ENCODE measurements at regions not wholly inside any gene's neighbourhood (a gene's known extent, or its start where the extent isn't known, plus 50 kb on each side); places are given as distances from the start of the nearest gene placed in this dataset.
A peak's percentile ranks its signal among the peaks of the same experiment; 100 is the strongest.

DNA sequence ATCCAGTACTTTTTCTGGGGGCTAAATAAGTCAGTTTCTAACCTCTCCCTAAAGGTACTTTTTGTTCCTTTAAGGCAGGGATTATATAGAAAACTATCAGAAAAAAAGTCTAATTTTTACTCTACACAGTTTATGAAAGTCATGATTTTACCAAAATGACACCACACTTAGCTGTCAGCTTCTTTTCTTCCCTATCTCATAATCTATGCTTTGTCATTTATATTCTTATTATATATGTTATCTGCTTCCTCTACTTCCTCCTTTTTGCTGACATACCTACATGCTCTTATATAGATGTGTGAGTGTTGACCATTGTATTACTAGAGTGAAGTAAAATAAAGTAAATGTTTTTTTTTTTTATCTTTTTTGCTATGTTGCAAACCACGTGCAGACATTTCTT, 203.9 kb upstream of the CHRM2 start:
- DNase-seq: no peak

DNA sequence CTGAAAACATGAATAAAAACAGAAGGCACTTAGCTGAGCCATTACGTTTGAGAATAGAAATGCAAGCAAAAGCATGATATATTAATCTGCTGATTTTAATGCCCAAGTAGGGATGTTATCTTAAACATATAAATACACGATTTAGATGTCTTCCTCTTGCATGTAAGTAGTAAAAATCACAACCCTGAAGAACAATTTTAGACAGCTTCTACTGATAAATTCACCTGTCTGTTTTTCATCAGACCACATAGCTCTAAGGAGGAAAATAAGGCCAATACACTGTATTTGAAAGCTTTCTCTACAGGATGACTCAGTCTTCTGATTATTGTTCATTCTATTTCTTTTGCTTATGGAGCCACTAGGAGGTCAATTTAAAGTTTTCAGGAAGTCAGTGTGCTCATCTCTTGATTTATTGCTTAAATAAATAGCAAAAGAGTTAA, 210.9 kb upstream of the CHRM2 start:
- DNase-seq: no peak

GRCh38 chr7:136656516-136656915, 211.9 kb upstream of the CHRM2 start:
- no peak for DNase-seq

GRCh38 chr7:136655414-136655813, 213.0 kb upstream of the CHRM2 start:
- no peak for DNase-seq

DNA sequence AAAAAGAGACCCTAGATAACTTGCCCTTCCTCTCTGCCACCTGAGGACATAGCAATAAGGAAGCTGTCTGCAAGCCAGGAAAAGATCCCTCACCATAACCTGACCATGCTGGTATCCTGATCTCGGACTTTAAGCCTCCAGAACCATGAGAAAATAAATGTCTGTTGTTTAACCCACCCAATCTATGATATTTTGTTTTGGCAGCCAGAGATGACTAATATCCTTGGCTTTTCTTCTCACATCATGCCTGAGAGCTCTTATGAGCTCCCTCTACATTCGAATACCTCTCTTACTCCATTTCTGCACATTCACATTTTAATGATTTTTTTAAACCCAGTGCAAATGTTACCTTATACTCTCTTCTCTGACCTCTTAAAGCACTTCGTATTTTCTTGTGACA, 214.0 kb upstream of the CHRM2 start:
- no peak for DNase-seq

GRCh38 chr7:136652635-136653370, 215.6 kb upstream of the CHRM2 start:
- no peak for DNase-seq

GRCh38 chr7:136640977-136641376, 227.5 kb upstream of the CHRM2 start:
- DNase-seq: no peak

DNA sequence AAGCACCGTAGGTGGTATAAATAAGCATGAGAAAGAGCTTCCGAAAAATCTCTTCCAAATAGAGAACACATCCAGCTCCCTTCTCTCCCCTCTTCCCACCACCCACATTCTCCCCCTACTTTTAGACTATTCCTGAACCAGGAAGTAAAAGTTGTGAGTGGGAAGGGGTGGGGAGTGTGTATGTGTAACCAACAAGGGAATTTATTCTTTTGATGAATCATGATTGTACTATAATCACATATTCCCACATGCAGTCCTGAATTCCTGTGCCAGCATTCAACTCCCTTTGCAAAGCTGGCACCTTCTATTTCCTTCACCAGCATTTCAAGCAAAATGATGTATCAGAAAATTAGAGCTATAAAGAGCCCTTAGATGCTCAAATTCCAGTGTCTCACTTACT, 230.6 kb upstream of the CHRM2 start:
- DNase-seq: no peak

GRCh38 chr7:136635751-136636150, 232.7 kb upstream of the CHRM2 start:
- DNase-seq: no peak

- DNase-seq: no peak
These were observed 249.6 kb upstream of the CHRM2 start for GRCh38 chr7:136618818-136619217.

- no peak for DNase-seq
These were observed 251.3 kb upstream of the CHRM2 start for GRCh38 chr7:136617176-136617575.

DNA sequence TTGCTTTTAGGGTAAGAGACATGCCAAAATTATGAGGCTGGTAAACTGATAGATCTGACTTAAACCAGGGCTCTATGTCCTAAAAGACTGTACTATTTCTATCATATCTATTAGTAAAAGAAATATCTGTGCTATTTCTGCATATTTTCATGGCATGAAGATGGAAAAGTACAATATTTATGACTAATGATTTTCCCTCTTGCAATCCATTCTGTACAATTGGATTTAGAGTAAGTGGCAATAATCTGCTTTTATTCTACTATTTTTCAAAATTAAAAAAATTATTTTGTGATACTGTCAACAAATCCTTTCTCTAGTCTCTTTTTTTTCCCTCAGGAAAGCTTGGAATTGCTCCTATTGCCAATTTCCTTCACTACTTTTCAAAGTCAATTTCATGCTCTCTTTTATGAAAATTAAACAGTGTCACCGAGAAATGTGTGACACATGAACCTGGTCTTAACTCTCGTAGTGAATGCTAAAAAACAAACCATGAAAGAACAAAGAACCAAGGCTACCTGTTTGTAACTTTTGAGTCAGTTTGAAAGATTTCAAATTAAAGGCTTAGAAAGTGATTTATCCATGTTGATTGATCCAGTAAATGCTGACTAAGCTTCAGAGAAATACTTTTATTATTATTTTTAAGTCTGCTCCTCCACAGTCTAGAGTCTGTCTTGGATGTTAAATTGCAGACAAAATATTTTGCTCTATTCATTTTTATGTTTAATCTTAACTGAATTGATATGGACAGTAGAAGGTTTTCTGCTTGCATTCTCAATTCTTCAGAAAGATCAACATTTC, 262.7 kb upstream of the CHRM2 start:
- no peak for DNase-seq

- DNase-seq: no peak
These were observed 266.7 kb upstream of the CHRM2 start for GRCh38 chr7:136601772-136602171.

- no peak for DNase-seq
These were observed 268.0 kb upstream of the CHRM2 start for GRCh38 chr7:136600475-136600874.

DNA sequence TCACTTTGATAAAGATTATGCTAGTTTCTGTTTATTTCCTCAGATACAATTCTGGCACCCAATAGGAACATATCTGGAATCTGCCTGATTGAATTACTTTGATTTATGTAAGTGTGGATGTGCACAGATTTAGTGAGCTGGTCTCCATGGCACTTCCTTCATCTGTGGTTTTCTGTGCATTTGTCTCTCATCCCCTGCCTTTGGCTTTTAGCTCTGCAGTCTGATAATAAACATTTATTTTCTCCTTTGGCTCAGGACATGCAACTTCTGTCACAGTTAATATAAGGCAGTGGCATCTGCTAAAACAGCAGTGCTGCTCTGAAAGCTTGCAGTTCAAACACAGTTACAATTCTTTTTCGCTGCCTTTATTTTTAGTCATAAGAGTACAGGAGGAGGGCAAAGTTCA, 273.7 kb upstream of the CHRM2 start:
- no peak for DNase-seq

- DNase-seq: no peak
These were observed 280.2 kb upstream of the CHRM2 start for GRCh38 chr7:136588216-136588615.

DNA sequence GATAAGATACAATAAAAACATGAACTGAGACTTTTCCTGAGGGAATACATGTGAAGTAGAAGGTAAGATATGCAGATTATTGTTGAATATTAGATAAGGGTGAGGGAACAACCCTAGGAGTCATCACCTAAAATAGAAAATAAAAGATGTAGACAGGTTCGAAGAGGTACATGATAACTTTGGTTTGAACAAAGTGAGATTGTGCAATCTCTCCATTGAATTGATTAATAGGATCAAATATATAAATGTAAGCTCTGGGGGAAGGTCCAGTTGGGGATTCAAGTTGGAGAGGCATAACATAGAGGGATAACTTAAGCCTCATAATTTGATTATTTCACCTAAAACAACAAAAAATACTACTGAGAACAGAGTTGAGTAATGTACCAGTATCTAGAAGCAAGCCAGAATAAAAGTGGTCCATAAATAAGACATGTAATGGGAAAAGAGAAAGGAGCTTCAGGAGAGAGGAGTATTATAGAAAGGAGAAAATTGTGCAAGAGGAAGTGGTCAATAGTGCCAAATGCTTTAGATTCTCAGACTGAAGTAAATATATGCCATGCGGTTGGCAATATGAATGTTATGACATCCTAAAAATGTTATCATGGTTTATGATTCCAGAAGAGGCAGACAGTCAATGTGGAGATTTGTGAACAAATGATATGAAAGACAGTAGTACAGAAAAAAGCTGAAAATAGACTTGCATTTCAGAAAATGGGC, 282.3 kb upstream of the CHRM2 start:
- DNase-seq: no peak

DNA sequence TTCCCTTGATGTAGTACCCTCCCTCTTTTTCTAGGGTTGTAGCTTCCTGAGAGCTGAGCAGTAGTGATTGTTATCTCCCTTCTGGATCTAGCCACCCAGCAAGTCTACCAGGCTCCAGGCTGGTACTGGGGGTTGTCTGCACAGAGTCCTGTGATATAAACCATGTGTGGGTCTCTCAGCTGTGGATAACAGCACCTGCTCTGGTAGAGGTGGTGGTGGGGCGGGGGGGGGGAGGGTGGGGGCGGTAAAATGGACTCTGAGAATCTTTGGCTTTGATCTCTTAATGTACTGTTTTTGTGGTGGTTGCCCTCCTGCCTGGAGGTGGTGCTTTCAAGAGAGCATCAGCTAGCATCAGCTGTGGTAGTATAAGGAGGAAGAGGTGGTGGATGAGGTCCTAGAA, 302.0 kb upstream of the CHRM2 start:
- no peak for DNase-seq

GRCh38 chr7:136555933-136556332, 312.5 kb upstream of the CHRM2 start:
- peak; percentile 99 for DNase-seq

DNA sequence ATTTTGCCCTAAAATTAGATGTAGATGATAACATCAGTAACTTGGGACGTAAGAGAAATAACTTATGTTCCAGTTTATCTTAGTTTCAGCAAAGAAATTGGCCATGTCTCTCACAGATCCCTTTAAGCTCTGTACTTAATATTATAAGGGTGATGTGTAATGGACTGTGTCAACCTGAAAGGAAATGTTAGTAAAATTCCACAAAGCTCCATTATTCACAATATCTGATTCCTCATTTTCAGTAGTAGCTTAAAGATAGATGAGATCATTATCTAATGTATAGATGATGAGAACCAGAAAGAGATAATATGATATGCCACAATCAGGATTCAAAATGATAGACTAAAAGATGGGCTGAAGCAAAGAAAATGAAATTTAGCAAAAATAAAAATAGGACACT, 316.8 kb upstream of the CHRM2 start:
- no peak for DNase-seq

- no peak for DNase-seq
These were observed 318.7 kb upstream of the CHRM2 start for GRCh38 chr7:136549756-136550155.

- DNase-seq: no peak
These were observed 334.7 kb upstream of the CHRM2 start for GRCh38 chr7:136533732-136534131.

DNA sequence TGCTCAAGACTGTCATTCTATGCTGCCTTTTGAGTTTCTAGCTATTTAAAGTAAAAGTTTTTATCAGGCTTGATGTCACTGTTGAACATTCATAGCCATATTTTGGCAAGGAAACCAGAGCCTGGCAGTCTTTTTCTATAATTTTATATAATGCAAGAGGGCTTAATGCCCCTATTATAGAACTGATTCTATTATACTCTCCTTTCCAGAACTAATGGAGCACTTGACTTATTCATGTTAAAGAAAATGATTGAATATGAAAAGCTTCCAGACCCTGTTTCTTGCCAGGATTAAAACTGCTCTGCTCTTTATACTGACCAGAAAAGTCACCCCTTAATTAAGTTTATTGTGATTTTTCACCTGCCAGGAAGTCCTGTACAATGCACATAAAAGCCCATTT, 337.6 kb upstream of the CHRM2 start:
- peak; percentile 97 for DNase-seq

- DNase-seq: no peak
These were observed 340.1 kb upstream of the CHRM2 start for GRCh38 chr7:136528329-136528728.
